Right renal pelvis (tissue), 4 donors: ENCODE measurements at regions not wholly inside any gene's neighbourhood (a gene's known extent, or its start where the extent isn't known, plus 50 kb on each side); places are given as distances from the start of the nearest gene placed in this dataset.

Source experiments
- DNase-seq, 4 donors: peaks; one replicate each; pipeline ENCODE4 v3.0.0-alpha.2; 2013; ENCODE audit warnings: low read depth in 4 of 4, low spot score in 3 of 4, missing footprints in 1 of 4

GRCh38 chr9:84570482-84571154 is 98.9 kb upstream of the NTRK2 start:
- no peak for DNase-seq

DNA sequence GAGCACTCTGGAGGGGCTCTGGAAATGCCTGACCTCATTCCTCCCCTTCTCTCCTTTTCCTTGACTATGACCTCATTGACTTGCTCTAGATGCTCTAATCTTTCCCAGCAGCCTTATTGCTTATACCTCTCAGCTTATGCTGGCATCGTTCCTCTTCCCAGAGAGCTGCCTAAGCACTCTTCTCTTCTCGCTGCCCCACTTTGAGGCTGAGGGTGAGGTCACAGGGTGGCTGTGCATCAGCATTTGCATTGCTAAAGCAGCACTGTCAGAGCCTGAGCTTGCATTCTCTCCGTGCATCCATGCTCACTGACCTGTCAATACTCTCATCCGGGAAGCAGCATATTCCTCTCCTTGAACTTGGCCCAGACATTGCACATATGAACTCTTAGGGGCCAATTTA is 96.4 kb upstream of the NTRK2 start:
- no peak for DNase-seq

GRCh38 chr9:84575705-84576104 is 93.8 kb upstream of the NTRK2 start:
- no peak for DNase-seq

DNA sequence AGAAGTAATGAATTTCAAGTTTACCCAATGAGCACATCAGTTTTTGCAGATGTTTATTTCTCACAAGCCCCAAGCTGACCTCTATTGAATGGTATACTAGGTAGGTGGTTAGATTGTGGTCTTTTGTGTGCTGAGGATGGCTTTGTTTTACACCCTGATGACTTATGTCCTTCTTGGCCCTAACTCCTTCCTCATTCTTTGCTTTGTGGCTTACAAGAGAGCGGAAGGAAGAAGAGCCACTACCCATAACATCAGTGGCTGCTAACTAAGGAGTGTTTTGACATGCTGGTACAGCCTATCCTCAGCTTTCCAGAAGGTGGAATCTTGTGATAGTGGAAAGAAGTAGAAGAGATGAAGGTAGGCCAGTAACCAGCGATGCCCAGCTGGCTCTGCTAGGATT is 85.7 kb upstream of the NTRK2 start:
- DNase-seq = no peak

- no peak for DNase-seq
Observed at GRCh38 chr9:84586662-84587061, 82.9 kb upstream of the NTRK2 start.

DNA sequence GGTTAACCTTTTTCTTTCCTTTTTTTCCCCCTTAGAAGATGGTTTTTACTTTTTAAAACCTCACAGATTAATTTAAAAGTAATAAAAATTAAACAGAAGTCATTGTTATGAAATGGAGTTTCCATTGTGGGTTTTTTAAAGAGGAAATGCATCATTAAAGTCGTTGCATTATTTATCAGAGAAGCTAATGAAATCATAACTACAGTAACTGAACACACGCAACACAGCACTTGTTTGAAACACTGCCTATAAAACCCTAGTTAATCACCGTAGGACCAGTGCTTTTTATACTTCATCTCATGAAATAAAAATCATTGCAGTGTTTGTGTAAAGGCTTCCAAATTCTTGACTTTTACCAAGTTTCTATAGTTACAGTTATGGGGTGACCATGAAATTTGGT is 82.4 kb upstream of the NTRK2 start:
- no peak for DNase-seq

DNA sequence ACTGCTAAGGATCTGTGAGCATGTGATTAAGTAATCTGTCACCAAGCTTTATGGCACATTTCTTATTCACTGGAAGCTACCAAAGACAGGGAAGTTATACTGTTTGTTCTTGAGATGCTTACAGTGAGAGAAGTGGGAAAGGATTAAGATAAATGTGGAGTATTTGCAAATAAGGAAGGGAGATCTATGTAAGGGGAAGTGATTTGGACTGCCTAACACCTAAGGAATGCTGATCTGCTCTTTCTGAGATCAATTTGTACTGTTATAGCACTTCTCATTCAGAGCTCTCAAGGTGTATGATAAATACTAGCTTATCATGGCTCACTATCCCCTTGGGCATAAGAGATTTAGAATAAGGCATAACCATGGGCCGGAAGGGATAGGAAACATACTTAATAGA is 80.0 kb upstream of the NTRK2 start:
- DNase-seq = no peak

DNA sequence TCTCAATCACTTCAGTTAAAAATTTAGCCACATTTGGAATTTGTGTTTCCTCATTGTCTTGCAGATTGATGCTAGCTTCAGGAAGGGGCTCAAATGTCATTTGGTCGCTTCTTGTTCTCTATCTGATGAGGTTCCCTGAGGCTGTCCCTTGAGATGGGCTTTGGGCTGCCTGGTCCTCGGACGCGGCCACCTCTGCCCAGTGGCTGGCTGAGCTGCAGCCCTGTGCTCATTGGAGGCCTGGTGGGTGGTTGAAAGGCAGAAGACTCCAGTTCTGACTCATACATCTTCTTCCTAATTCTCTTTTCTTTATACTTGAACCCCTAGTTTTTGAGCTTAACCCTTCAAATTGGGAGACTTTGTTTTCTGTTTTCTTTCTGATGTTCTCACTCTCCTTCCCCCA is 78.8 kb upstream of the NTRK2 start:
- no peak for DNase-seq

DNA sequence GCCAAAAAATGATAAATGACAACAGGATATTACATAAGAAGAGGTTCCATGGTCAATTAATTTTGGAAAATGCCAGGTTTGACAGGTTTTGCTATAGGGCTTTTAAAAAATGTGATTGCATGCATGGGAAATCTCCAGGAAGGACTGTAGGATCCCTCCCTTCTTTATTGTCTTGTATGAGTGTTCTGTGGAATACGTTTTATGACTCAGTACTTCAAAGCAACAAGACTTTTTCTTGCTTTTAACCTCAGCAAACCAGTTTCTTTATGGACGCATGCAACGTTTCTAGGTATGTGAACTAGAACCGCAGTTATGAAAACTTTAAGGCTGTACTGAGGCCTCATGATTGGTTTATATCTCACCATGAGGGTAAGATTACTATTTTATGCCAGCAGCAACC is 76.6 kb upstream of the NTRK2 start:
- no peak for DNase-seq

GRCh38 chr9:84593352-84593751 is 76.2 kb upstream of the NTRK2 start:
- DNase-seq = no peak

- no peak for DNase-seq
Observed at GRCh38 chr9:84597131-84597530, 72.4 kb upstream of the NTRK2 start.

GRCh38 chr9:84598921-84599636 is 70.5 kb upstream of the NTRK2 start:
- no peak for DNase-seq

DNA sequence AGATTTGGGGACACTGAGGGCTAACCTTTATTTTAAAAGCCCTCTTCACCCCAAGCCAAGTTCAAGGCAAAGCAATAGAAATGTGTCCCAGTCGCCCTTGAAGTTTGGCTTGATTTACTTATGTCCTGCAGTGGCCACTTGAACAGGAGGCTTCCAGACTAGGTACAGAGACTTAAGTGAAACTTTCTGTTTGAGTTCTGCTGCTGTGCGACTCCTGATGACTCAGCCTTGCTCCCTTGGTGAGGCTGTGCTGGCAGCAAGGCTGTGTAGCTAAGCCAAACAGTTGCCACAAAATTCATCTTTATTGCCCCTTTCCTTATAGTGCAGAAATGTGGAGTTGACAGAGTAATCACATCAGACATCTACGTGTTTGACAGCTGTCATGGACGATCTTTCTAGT is 68.8 kb upstream of the NTRK2 start:
- no peak for DNase-seq

GRCh38 chr9:84604223-84604622 is 65.3 kb upstream of the NTRK2 start:
- DNase-seq = no peak

- DNase-seq = no peak
Observed at GRCh38 chr9:84609779-84610178, 59.8 kb upstream of the NTRK2 start.

- DNase-seq = no peak
Observed at GRCh38 chr9:84613431-84613830, 56.1 kb upstream of the NTRK2 start.

DNA sequence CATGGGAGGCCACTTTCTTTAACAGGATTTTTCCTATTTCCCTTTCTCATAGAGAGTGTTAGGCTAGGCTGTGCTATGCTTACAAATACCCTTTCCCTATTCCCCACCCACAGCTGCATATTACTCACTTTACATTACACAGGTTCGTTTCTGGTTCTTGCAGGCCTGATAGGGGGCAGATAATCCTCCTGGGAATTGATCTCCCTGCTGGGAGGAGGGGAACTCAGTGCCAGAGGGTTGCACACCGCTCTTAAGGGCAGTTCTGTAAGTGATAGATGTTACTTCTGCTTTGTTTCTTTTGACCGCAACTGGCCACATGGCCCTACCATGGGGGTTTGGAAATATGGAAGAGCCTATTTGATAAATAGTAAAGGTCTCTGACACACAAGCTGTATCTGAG is 54.0 kb upstream of the NTRK2 start:
- DNase-seq = no peak

GRCh38 chr9:84617411-84618029 is 52.0 kb upstream of the NTRK2 start:
- no peak for DNase-seq
